H1 (cell line): ENCODE measurements at regions not wholly inside any gene's neighbourhood (a gene's known extent, or its start where the extent isn't known, plus 50 kb on each side); places are given as distances from the start of the nearest gene placed in this dataset.

Experiments
- CTCF ChIA-PET: fragments of 300-600 bp; sonication (Branson Sonifier 250); formaldehyde crosslinking; loops from one replicate; lab custom pipeline; 2021; ENCODE audit not compliant: partially characterized antibody; lab: Charles Lee
- POLR2A ChIA-PET: fragments of 300-600 bp; sonication (Branson Sonifier 250); formaldehyde crosslinking; loops from one replicate; lab custom pipeline; 2021; ENCODE audit warnings: inconsistent platforms; ENCODE audit not compliant: partially characterized antibody; lab: Charles Lee
- DNase-seq, 2 experiments: peaks; one replicate each; pipeline versions ENCODE4 v3.0.0 to v3.0.0-alpha.2; 2010 to 2022; ENCODE audit warnings: low spot score in 2 of 2, low read depth in 1 of 2, mixed read lengths in 1 of 2
- FAIRE-seq: peaks from 2 replicates; lab custom pipeline; 2011; peaks lifted over from hg19 to GRCh38; lab: Jason Lieb, UNC
- H2AFZ ChIP-seq: 2 replicates; pipeline ENCODE4 v1.8.1; 2012; ENCODE audit warnings: low read length, inconsistent platforms
- H2AK5ac ChIP-seq: 2 replicates; pipeline ENCODE4 v1.6.1; 2013; ENCODE audit warnings: low read depth, low read length
- H2BK120ac ChIP-seq: replicated peaks from 2 replicates; pipeline ENCODE3; 2013; ENCODE audit warnings: low read depth, low read length, inconsistent platforms
- H2BK12ac ChIP-seq: 2 replicates; pipeline ENCODE4 v1.6.1; 2013; ENCODE audit warnings: low read depth, low read length
- H2BK15ac ChIP-seq: 2 replicates; pipeline ENCODE4 v1.6.1; 2013; ENCODE audit warnings: low read length
- H2BK20ac ChIP-seq: 2 replicates; pipeline ENCODE4 v1.6.1; 2013; ENCODE audit warnings: low read length
- H2BK5ac ChIP-seq: 2 replicates; pipeline ENCODE4 v1.6.1; 2013; ENCODE audit warnings: low read depth, low read length
- H3K14ac ChIP-seq: 2 replicates; pipeline ENCODE4 v1.6.1; 2013; ENCODE audit warnings: inconsistent platforms; ENCODE audit not compliant: insufficient read length
- H3K18ac ChIP-seq: 2 replicates; pipeline ENCODE4 v1.6.1; 2013; ENCODE audit warnings: low read length; ENCODE audit errors: extremely low read depth
- H3K23ac ChIP-seq: 2 replicates; pipeline ENCODE4 v1.6.1; 2013; ENCODE audit warnings: inconsistent platforms; ENCODE audit not compliant: insufficient read length
- H3K23me2 ChIP-seq: 2 replicates; pipeline ENCODE4 v1.6.1; 2013; ENCODE audit warnings: low read depth, low read length
- H3K27ac ChIP-seq: 2 replicates; pipeline ENCODE4 v1.6.1; 2011; ENCODE audit warnings: low read depth, low read length, inconsistent platforms
- H3K27me3 ChIP-seq, 4 experiments: replicated peaks in 1 of 4; 1 replicate in 1 of 4; 2 replicates in 3 of 4; pipeline versions ENCODE4 v1.6.1 to v1.8.1; 2011 to 2013; ENCODE audit warnings: low read length in 3 of 4, mild to moderate bottlenecking in 3 of 4, inconsistent platforms in 2 of 4, mixed read lengths in 2 of 4, moderate library complexity in 1 of 4; ENCODE audit not compliant: control insufficient read depth in 3 of 4, insufficient read depth in 3 of 4; ENCODE audit errors: extremely low read depth in 1 of 4
- H3K36me3 ChIP-seq, 4 experiments: 2 replicates each; pipeline versions ENCODE4 v1.6.1 to v1.8.1; 2011 to 2013; ENCODE audit warnings: mild to moderate bottlenecking in 4 of 4, low read length in 3 of 4, moderate library complexity in 2 of 4, control low read depth in 1 of 4, inconsistent platforms in 1 of 4; ENCODE audit not compliant: insufficient read depth in 4 of 4, control insufficient read depth in 2 of 4
- H3K4ac ChIP-seq: replicated peaks from 2 replicates; pipeline ENCODE3; 2013; ENCODE audit warnings: low read length, low read depth, mixed read lengths, inconsistent platforms; ENCODE audit not compliant: insufficient read length
- H3K4me1 ChIP-seq, 4 experiments: replicated peaks in 1 of 4; 1 replicate in 1 of 4; 2 replicates in 3 of 4; pipeline versions ENCODE4 v1.6.1 to v1.8.1; 2011 to 2013; ENCODE audit warnings: low read length in 3 of 4, inconsistent platforms in 2 of 4, mixed read lengths in 1 of 4; ENCODE audit not compliant: insufficient read depth in 4 of 4, control insufficient read depth in 3 of 4
- H3K4me2 ChIP-seq, 2 experiments: 2 replicates each; pipeline versions ENCODE4 v1.6.1 to v1.8.1; 2011 to 2013; ENCODE audit warnings: low read depth in 2 of 2, low read length in 2 of 2, control low read depth in 1 of 2, inconsistent platforms in 1 of 2, mild to moderate bottlenecking in 1 of 2; ENCODE audit not compliant: insufficient read depth in 1 of 2
- H3K4me3 ChIP-seq, 4 experiments: fragments of 200-600, 300-600 bp in 1 of 4; sonication (generic), shearing (Covaris generic), sonication (Bioruptor Twin) in 1 of 4; 2 replicates each; pipeline versions ENCODE4 v1.5.1 to v1.8.1; 2011 to 2016; ENCODE audit warnings: low read length in 4 of 4, low read depth in 3 of 4, control low read depth in 2 of 4, inconsistent platforms in 2 of 4, mild to moderate bottlenecking in 2 of 4, mixed read lengths in 1 of 4, moderate library complexity in 1 of 4; ENCODE audit not compliant: insufficient read depth in 2 of 4; ENCODE audit errors: extremely low read depth in 1 of 4
- H3K56ac ChIP-seq: replicated peaks from 2 replicates; pipeline ENCODE3; 2013; ENCODE audit warnings: low read depth, mild to moderate bottlenecking, mixed read lengths, low read length, inconsistent platforms; ENCODE audit not compliant: insufficient read length
- H3K79me1 ChIP-seq: 2 replicates; pipeline ENCODE4 v1.6.1; 2013; ENCODE audit warnings: low read depth, low read length, control low read depth
- H3K79me2 ChIP-seq, 2 experiments: 2 replicates each; pipeline versions ENCODE4 v1.6.1 to v1.8.1; 2012 to 2013; ENCODE audit warnings: low read length in 2 of 2, mild to moderate bottlenecking in 2 of 2, inconsistent platforms in 1 of 2; ENCODE audit not compliant: insufficient read depth in 2 of 2, control insufficient read depth in 1 of 2
- H3K9ac ChIP-seq, 4 experiments: replicated peaks in 1 of 4; 1 replicate in 1 of 4; 2 replicates in 3 of 4; pipeline versions ENCODE4 v1.6.1 to v1.8.1; 2011 to 2013; ENCODE audit warnings: low read depth in 3 of 4, low read length in 3 of 4, control low read depth in 2 of 4, mild to moderate bottlenecking in 2 of 4, moderate library complexity in 2 of 4, inconsistent platforms in 1 of 4; ENCODE audit errors: extremely low read depth in 1 of 4
- H3K9me3 ChIP-seq, 2 experiments: 2 replicates each; pipeline versions ENCODE4 v1.6.1 to v1.8.1; 2012 to 2013; ENCODE audit warnings: mild to moderate bottlenecking in 2 of 2, moderate library complexity in 2 of 2, control low read depth in 1 of 2, inconsistent platforms in 1 of 2, low read depth in 1 of 2, low read length in 1 of 2, mixed read lengths in 1 of 2; ENCODE audit not compliant: insufficient read depth in 2 of 2
- H4K20me1 ChIP-seq, 2 experiments: replicated peaks in 1 of 2; 2 replicates each; pipeline versions ENCODE3 to v1.8.1; 2011 to 2013; ENCODE audit warnings: inconsistent platforms in 2 of 2, low read length in 2 of 2, mild to moderate bottlenecking in 1 of 2; ENCODE audit not compliant: insufficient read depth in 2 of 2, control insufficient read depth in 1 of 2
- H4K5ac ChIP-seq: 2 replicates; pipeline ENCODE4 v1.6.1; 2013; ENCODE audit warnings: low read length, low read depth, mixed read lengths, inconsistent platforms; ENCODE audit not compliant: insufficient read length
- H4K8ac ChIP-seq: 2 replicates; pipeline ENCODE4 v1.8.0; 2013; ENCODE audit warnings: mild to moderate bottlenecking, moderate library complexity, low read length, inconsistent platforms; ENCODE audit not compliant: insufficient read depth; ENCODE audit errors: extremely low read depth
- H4K91ac ChIP-seq: replicated peaks from 2 replicates; pipeline ENCODE3; 2013; ENCODE audit warnings: low read length, mixed read lengths, inconsistent platforms; ENCODE audit not compliant: insufficient read length
- BCL11A ChIP-seq, 2 experiments: IDR thresholded peaks; one replicate each; pipeline ENCODE4 v1.6.1; 2011; ENCODE audit warnings: low read depth in 2 of 2, low read length in 2 of 2, mild to moderate bottlenecking in 2 of 2
- FOSL1 ChIP-seq: IDR thresholded peaks from 2 replicates; pipeline ENCODE4 v1.6.1; 2011; ENCODE audit warnings: mild to moderate bottlenecking, low read depth, low read length, moderate library complexity; ENCODE audit not compliant: insufficient read depth
- SUZ12 ChIP-seq: fragments of 200-600 bp; sonication (generic); IDR thresholded peaks from 2 replicates; pipeline ENCODE4 v1.6.1; 2012; ENCODE audit warnings: mild to moderate bottlenecking, inconsistent platforms, low read length, moderate library complexity, mixed read lengths
- WGBS, 2 experiments: shearing (Covaris generic) in 1 of 2; methylation state at CpG; one replicate each; pipeline versions ENCODE4 v1.1.6 to v1.1.7; 2013 to 2015; ENCODE audit warnings: low lambda C conversion rate in 2 of 2, mixed read lengths in 2 of 2, inconsistent platforms in 1 of 2, low coverage in 1 of 2, missing lambda C conversion rate in 1 of 2; ENCODE audit not compliant: insufficient replicate concordance in 2 of 2, insufficient coverage in 1 of 2, insufficient read length in 1 of 2; ENCODE audit errors: extremely low coverage in 1 of 2, missing lambda C conversion rate in 1 of 2; 5-methylcytosine and 5-hydroxymethylcytosine counted together

DNA sequence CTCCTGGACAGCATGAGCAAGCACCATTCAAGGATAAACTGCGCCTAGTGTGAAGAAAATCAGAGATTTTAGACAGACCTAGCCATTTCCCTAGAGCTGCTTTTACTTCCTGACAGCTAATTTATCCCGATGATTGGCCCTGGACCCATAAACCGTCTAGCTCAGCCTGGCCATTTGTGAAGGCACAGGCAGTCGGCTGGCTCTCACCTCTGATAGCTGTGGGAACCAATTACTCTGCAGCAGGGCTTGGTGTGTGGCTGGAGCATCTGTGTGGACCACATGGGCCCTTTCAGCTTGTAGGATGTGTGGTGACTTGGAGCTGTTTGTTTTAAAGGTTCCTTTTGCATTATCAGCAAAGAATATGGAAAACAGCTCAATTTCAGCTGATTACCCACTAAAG, 111.1 kb upstream of the NPY start:
- POLR2A ChIA-PET = no interaction called here
- H2BK12ac ChIP-seq = no peak overlapping the region
- no peak overlapping the region for H2BK120ac ChIP-seq
- H3K9me3 ChIP-seq = no peaks in the 10 kb centered on the region
- 87% methylated on average over 4 of the region's 4 CpGs; no CpG with 5 or more reads in 1 of the 2 experiments for WGBS, 2 experiments
- no peaks in the 10 kb centered on the region for H3K36me3 ChIP-seq
- TF ChIP-seq BCL11A (IDR thresholded peaks at IDR 0.05; ENCODE audit: low read depth in 2 of 2, low read length in 2 of 2) (no peak), SUZ12 (no peak), FOSL1 (no peak)
- no peak overlapping the region for H3K4ac ChIP-seq
- H2BK5ac ChIP-seq = no peak overlapping the region
- H2BK20ac ChIP-seq = no peak overlapping the region
- H3K23me2 ChIP-seq = no peaks in the 10 kb centered on the region
- H3K23ac ChIP-seq = no peak overlapping the region
- no peak overlapping the region for H3K18ac ChIP-seq
- H3K14ac ChIP-seq = no peak overlapping the region
- H3K27me3 ChIP-seq = no peaks in the 10 kb centered on the region
- no peaks in the 10 kb centered on the region for H3K79me2 ChIP-seq
- no peak overlapping the region for H4K8ac ChIP-seq
- CTCF ChIA-PET = interaction anchor here (0.6 to 0.9 kb wide), 2 partner anchors 10 to 926 kb away, joined by 3 to 4 read pairs; no protein-coding TSS in a partner anchor
- no peak overlapping the region for H4K5ac ChIP-seq
- no peak overlapping the region for H3K27ac ChIP-seq
- no peak overlapping the region for H2BK15ac ChIP-seq
- no peak overlapping the region for H2AFZ ChIP-seq
- H4K20me1 ChIP-seq = no peaks in the 10 kb centered on the region
- H2AK5ac ChIP-seq = no peak overlapping the region
- no peak overlapping the region for H3K56ac ChIP-seq
- H3K4me2 ChIP-seq = no peak overlapping the region
- no peak overlapping the region for H3K4me3 ChIP-seq
- no peaks in the 10 kb centered on the region for H3K79me1 ChIP-seq
- FAIRE-seq (no peak), DNase-seq (no peak)
- no peaks in the 10 kb centered on the region for H3K4me1 ChIP-seq
- H3K9ac ChIP-seq = no peak overlapping the region
- no peak overlapping the region for H4K91ac ChIP-seq
